ENCODE measurements at regions not wholly inside any gene's neighbourhood (a gene's known extent, or its start where the extent isn't known, plus 50 kb on each side); places are given as distances from the start of the nearest gene placed in this dataset.

DNA sequence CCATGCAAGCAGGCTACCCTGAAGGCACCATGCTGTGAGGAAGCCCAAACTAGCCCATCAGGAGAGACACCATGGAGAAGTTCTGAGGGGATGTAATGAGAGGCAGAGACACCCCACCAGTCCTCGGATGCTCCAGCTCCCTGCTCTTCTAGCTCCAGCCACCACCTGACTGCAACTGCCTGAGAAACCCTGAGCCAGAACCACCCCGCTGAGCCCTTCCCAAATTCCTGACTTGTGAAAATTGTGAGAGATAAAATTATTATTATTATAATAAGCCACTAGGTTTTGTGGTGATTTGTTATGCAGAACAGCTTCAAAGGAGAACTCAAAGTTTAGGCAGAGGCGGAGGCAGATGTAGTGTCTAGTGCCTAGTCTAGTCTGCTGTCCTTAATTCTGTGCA, 67.1 kb upstream of the HK2 start:
- Histone ChIP-seq H3K4me3 (no peak overlapping the region), H3K4me1 (peaks cover 0 to 2% (median under 1%) of the 10 kb centered on the region in 4 donors), H3K27me3 (no peaks in the 10 kb centered on the region), H3K9me3 (no peaks in the 10 kb centered on the region), H3K27ac (no peak overlapping the region), H3K36me3 (no peaks in the 10 kb centered on the region)
- WGBS (ENCODE audit: insufficient coverage, low coverage, low lambda C conversion rate, missing lambda C conversion rate): 95% methylated on average over 3 of the region's 3 CpGs
- intact Hi-C loops (cut with DNase I): no loop called here
- TF ChIP-seq, protein P1, sequence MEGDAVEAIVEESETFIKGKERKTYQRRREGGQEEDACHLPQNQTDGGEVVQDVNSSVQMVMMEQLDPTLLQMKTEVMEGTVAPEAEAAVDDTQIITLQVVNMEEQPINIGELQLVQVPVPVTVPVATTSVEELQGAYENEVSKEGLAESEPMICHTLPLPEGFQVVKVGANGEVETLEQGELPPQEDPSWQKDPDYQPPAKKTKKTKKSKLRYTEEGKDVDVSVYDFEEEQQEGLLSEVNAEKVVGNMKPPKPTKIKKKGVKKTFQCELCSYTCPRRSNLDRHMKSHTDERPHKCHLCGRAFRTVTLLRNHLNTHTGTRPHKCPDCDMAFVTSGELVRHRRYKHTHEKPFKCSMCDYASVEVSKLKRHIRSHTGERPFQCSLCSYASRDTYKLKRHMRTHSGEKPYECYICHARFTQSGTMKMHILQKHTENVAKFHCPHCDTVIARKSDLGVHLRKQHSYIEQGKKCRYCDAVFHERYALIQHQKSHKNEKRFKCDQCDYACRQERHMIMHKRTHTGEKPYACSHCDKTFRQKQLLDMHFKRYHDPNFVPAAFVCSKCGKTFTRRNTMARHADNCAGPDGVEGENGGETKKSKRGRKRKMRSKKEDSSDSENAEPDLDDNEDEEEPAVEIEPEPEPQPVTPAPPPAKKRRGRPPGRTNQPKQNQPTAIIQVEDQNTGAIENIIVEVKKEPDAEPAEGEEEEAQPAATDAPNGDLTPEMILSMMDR (IDR thresholded peaks at IDR 0.05): no peak
- no peak for TF ChIP-seq POLR2A (IDR thresholded peaks at IDR 0.05)
- no peak for ATAC-seq
- no peak for DNase-seq

DNA sequence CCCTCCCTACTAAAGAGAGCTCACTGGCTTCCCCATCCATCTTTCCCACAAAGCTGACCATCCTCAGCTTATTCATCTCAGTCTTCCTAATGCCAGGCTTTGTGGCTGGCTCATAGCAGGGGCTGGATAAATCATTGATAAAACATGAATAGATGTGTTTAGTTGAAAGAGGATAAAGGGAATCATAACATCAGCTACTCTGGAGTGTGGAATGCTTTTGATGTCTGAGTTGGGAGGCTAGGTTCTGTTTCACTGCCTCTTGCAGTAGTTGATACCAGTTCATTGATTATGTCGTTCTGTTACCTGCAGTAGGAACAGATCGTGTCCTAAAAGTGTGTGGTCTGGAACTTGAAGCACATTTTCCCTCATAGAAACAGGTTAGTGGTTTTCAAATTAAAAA, 66.3 kb upstream of the HK2 start:
- intact Hi-C loops (cut with DNase I): no loop called here

DNA sequence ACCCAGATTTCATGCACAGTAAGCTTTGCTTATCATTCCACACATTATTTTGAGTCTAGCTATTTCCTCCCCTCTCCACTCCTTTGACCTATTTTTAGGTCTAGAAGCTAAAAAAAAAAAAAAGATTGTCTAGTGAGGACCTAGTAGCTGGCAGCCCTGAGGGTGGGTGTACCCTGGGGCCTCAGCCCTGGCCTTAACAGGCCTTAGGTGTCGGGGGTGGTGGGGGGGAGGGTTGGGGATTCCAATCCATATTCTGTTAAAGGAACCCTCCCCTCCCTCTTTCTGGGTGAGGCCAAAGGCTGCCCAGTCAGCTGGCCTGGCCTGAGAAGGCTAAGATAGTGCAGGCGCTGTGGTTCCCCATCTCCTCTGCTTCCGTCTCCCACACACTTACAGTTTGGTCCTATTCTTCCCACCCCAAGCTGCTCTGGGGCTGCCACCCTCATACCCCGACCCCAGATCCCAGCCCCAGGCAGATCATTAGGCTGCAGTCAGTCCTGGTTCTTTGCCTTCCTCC, 65.5 kb upstream of the HK2 start:
- Histone ChIP-seq H3K27me3 (no peaks in the 10 kb centered on the region), H3K36me3 (no peaks in the 10 kb centered on the region), H3K4me3 (no peak overlapping the region), H3K27ac (no peak overlapping the region), H3K9me3 (no peaks in the 10 kb centered on the region), H3K4me1 (peaks cover 0 to 2% (median 0%) of the 10 kb centered on the region in 4 donors)
- WGBS (ENCODE audit: insufficient coverage, low coverage, low lambda C conversion rate, missing lambda C conversion rate): 58% methylated on average over 3 of the region's 4 CpGs
- no peak for TF ChIP-seq POLR2A (IDR thresholded peaks at IDR 0.05)
- TF ChIP-seq, protein P1 (IDR thresholded peaks at IDR 0.05): no peak
- DNase-seq (no peak), ATAC-seq (peak in 3 of 4 donors; percentile 23 to 55 (median 33))
- intact Hi-C loops (cut with DNase I): no loop called here

More for the DNA sequence above, 66.3 kb upstream of the HK2 start:
- H3K9me3 ChIP-seq: no peaks in the 10 kb centered on the region
- H3K4me3 ChIP-seq: no peak overlapping the region
- H3K27ac ChIP-seq: no peak overlapping the region
- no peaks in the 10 kb centered on the region for H3K27me3 ChIP-seq
- WGBS (ENCODE audit: insufficient coverage, low coverage, low lambda C conversion rate, missing lambda C conversion rate): 57% methylated on average over 2 of the region's 2 CpGs
- no peak for DNase-seq
- H3K36me3 ChIP-seq: no peaks in the 10 kb centered on the region
- no peak for ATAC-seq
- TF ChIP-seq, protein P1 (IDR thresholded peaks at IDR 0.05): no peak
- no peak for TF ChIP-seq POLR2A (IDR thresholded peaks at IDR 0.05)
- H3K4me1 ChIP-seq: peaks cover 0 to 2% (median 0%) of the 10 kb centered on the region in 4 donors

DNA sequence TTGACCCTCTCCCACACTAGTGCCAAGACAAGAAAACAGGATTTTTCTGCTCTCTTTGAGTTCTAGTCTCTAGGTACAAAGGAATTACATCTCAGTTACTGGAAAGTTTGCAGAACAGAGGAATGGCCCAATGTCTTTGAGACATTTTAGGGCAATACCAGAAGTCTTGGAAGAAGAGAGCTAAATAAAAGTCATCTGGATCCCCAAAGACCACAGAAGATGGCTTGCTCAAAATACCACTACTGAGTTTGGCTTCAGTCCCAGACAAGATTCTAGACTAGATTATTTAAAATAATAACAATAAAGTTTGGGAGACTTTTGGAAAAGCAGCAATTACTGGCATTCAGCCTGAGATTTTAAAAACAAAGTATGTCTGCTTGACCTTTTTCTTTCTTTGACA, 61.9 kb upstream of the HK2 start:
- Histone ChIP-seq H3K27me3 (no peaks in the 10 kb centered on the region), H3K36me3 (no peaks in the 10 kb centered on the region), H3K4me1 (no peaks in the 10 kb centered on the region), H3K27ac (no peak overlapping the region), H3K4me3 (no peak overlapping the region), H3K9me3 (no peaks in the 10 kb centered on the region)
- intact Hi-C loops (cut with DNase I): no loop called here
- ATAC-seq: no peak
- TF ChIP-seq, protein P1 (IDR thresholded peaks at IDR 0.05): no peak
- TF ChIP-seq POLR2A (IDR thresholded peaks at IDR 0.05): no peak
- DNase-seq: no peak
